ENCODE measurements at regions not wholly inside any gene's neighbourhood (a gene's known extent, or its start where the extent isn't known, plus 50 kb on each side); places are given as distances from the start of the nearest gene placed in this dataset.

DNA sequence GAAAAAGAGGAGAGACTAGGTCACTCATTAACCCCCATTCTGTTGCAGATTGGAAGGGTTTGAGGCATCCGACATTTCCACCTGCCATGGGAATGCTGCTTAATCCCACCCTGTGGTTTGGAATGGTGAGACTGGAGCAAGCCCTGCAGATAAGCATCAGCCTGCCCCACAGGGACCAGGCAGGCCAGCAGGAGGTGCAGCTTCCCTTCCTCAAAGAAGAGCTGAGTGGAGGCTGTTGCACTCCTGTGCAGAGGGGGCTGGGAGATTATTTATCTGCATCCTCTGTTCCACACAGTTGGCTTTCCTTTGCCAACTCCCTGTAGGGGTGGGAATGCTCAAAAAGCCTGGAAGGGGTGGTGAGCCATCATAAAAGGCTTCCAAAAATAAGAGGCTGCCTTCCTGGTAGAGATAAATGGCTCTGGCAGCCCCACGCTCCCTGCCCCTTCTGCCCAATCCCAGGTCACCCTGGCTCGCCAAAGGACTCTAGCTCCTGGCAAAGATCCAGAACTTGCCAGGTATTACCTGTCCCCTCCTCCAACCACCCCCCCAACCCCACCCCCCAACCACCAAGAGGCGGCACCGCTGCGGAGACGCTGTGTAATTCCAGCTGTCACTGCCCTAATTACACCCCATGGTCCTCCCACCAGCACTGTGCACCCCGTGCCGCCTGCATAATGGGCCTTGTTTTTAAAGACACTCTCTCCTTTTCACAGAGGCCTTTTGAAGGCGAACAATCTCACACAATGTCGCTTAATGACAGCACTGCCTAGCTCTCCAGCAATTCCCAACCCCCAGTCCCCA, 83.0 kb upstream of the ZC3H12A start:
- no peak for ATAC-seq

GRCh38 chr1:37392051-37392450, 82.3 kb upstream of the ZC3H12A start:
- no peak for ATAC-seq

GRCh38 chr1:37393173-37394120, 80.9 kb upstream of the ZC3H12A start:
- no peak for ATAC-seq

DNA sequence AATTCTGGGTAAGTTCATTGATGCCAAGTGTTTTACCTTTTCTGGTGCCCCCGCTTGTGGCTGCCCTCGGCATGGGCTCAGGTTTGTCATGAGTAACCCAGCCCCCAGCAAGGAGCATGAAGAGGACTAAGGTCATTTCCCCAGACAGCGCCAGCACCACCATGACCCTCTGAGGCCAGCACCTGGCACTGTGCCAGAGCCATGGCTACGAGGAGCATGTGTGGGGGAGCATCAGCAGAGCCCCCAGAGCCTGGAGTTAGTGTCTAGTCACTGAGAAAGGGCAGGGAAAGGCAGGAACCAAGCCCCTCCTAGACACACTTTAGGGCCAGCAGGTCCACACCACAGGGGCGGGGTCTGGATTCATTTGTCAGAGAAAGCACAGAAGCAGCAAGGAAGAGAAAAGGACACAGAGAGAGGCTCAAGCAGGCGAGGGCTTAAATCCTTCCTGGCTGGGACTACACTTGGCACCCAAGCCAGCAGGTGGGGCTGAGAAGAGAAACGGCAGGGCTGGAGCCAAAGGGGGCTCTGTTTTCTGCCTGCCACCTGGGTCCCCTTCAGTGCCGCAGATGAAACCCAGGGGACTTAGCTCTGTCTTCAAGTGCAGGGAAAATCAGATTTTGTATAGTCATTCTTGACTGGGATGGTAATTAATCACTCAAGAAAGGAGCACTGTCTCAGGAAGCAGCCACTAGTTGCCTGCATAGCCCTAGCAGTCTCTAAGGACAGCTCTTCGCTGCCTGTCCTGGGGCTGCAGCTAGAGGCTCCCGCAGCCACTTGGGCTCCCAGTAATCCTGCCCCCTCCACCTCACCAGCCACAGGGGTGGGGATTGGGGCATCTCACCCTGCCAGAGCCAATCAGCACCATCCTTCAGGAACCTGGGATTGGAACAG, 79.6 kb upstream of the ZC3H12A start:
- ATAC-seq = peak; percentile 28

- ATAC-seq = no peak
Observed at GRCh38 chr1:37398096-37398495, 76.3 kb upstream of the ZC3H12A start.

GRCh38 chr1:37399205-37399604, 75.2 kb upstream of the ZC3H12A start:
- ATAC-seq = no peak

DNA sequence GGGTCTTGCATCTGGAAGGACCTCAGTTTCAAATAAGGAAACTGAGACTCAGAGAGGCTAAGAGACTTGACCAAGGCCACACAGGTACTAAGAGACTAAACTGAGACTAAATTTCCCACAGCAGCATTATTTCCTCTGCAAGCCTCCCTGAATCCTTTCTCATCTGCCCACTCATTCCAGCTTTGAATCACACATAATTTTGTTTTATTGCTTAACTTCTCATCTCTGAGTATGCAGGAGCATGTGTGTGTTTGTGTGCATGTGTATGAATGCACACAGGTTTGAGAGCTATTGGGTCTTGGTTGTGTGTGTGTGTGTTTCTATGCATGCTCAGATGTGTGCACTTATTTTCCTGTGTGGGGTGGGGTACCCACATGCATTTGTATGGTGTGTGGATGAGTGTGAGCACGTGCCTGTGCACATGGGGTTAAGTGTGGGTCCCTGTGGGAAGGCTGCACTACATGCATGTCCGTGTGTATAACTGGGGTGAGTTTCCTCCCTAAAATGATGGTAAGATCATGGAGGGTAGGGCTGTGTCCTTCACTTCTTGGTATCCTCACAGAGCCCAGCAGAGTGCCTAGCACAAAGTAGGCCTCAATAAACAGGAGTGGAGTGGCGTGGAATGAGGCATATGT, 74.4 kb upstream of the ZC3H12A start:
- no peak for ATAC-seq

- no peak for ATAC-seq
Observed at GRCh38 chr1:37400466-37401225, 73.7 kb upstream of the ZC3H12A start.

GRCh38 chr1:37403166-37403565, 71.2 kb upstream of the ZC3H12A start:
- no peak for ATAC-seq

- no peak for ATAC-seq
Observed at GRCh38 chr1:37404711-37405110, 69.7 kb upstream of the ZC3H12A start.

- ATAC-seq = no peak
Observed at GRCh38 chr1:37410105-37410504, 64.3 kb upstream of the ZC3H12A start.

DNA sequence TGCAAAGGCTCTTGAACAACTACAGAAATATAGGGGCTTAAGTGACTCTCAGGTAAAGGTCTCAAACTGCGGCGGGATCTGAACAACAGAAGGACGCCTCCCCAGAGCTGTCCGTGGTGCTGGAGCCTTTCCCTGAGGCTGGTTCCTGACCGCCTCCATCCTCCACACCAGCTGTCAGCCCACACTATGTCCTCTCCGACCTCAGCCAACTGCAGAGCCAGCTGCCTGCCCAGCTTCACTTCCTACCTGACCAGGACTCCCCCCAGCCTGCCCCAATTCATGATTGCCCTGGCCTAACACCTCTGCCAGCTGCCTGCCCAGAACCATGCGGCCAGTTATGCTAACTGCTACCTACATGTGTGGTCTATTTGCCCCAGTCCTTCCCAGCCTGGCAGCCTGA, 63.6 kb upstream of the ZC3H12A start:
- ATAC-seq = no peak

DNA sequence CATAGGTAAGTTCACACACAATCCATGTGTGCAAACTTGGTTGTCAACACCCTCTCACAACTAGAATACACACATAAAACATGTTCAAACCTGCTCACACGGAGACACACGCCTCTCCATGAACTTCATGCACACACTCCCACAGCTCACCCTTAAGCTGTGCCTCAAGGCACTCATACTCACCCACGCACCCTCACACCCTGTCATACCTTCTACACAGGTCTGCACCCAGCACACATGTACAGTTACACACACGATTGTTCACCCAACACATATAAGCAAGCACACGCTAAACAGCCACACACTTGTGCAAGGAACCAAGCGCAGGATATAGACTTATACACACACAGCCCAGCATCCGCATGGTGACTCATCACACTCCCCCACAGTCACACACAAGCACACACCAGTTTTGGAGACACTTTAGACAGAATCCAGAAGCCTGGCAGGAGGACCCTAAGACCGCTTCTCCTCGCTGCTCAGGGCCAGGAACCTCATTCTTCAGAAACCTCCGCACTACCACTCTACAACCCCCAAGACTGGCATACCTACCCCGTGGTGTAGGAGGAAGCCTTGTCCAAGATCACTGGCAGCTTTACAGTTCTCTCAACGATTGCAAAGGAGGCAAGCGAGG, 58.7 kb upstream of the ZC3H12A start:
- no peak for ATAC-seq

DNA sequence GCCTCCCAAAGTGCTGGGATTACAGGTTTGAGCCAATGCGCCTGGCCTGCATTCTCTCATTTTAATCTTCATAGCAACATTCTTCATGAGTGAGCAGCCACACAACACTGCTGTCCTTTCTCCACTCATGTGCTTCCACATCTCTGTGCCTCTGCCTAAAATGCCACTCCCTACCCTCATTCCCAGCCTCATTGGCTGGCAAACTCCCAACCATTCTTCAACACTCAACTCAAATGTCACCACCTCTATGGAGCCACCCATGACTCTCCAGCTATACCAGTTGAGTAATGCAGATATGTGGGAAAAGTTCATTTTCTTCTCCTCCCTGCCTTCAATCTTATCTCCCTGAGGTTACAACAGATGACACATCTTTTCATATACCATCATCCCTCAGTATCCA, 53.9 kb upstream of the ZC3H12A start:
- no peak for ATAC-seq

DNA sequence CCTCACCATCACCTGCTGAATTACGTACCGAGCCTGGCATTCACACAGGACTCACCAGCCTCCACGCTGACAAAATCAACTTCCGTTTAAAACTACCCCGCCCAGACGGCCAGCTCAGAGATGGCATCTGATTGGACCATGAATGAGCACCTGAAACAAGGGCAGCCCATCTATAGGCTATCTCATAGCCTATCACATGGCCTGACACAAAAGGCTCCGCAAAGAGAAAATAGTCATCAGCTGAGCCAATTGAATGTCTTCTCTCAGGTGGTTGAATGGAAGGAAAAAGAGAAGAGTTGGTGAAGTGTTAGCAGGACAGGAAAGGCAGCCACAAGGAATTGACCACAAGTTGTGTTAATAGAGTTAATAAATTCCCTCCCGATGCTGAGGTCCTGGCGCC, 50.6 kb upstream of the ZC3H12A start:
- no peak for ATAC-seq

GRCh38 chr1:37424523-37424922, 49.9 kb upstream of the ZC3H12A start:
- no peak for ATAC-seq

Data from esophagus mucosa (tissue), 1 donor.